GM12878 (cell line): ENCODE measurements at regions not wholly inside any gene's neighbourhood (a gene's known extent, or its start where the extent isn't known, plus 50 kb on each side); places are given as distances from the start of the nearest gene placed in this dataset.

ENCODE experiments used
- ATAC-seq: fragments of 200-7000 bp; cut with Tn5 transposase; 3 replicates; pipeline ENCODE4 v1.9.1; 2020; ENCODE audit warnings: mild to moderate bottlenecking, moderate library complexity
- BruUV-seq: library from RNA; stranded (reverse); fragments of 400-500 nt; replicated peaks from 2 replicates; lab custom pipeline; 2021; lab: Mats Ljungman, UMichigan
- CTCF ChIA-PET: fragments of 300-600 bp; sonication (Branson Sonifier 250); formaldehyde crosslinking; extraction: SDS; loops from one replicate; lab custom pipeline; 2021; ENCODE audit warnings: inconsistent platforms; lab: Yijun Ruan, JAX
- POLR2A ChIA-PET: fragments of 350-600 bp; formaldehyde crosslinking; extraction: SDS; loops from one replicate; lab custom pipeline; 2021; ENCODE audit warnings: inconsistent platforms; lab: Charles Lee
- RAD21 ChIA-PET: fragments of 300-600 bp; sonication (Branson Sonifier 250); formaldehyde crosslinking; loops from one replicate; lab custom pipeline; 2023; ENCODE audit warnings: antibody characterized with exemption; ENCODE audit not compliant: unreplicated experiment; lab: Charles Lee
- SMC1A ChIA-PET: fragments of 300-600 bp; sonication (Branson Sonifier 250); formaldehyde crosslinking; loops from one replicate; lab custom pipeline; 2023; ENCODE audit not compliant: unreplicated experiment, uncharacterized antibody; lab: Charles Lee
- DNase-seq: peaks from one replicate; pipeline ENCODE4 v3.0.0-alpha.2; 2011; ENCODE audit warnings: low read depth, low spot score
- FAIRE-seq: peaks from 3 replicates; lab custom pipeline; 2011; peaks lifted over from hg19 to GRCh38; lab: Jason Lieb, UNC
- H2AFZ ChIP-seq: 2 replicates; pipeline ENCODE4 v1.6.0; 2011; ENCODE audit warnings: low read depth, low read length, control low read depth; ENCODE audit not compliant: control insufficient read depth
- H3K27ac ChIP-seq: 2 replicates; pipeline ENCODE4 v1.5.1; 2011; ENCODE audit warnings: control low read depth; ENCODE audit not compliant: control insufficient read depth, insufficient read depth
- H3K27me3 ChIP-seq, 2 experiments: replicated peaks in 1 of 2; 2 replicates each; pipeline versions ENCODE4 v1.6.0 to v1.6.1; 2011; ENCODE audit warnings: low read length in 1 of 2; ENCODE audit not compliant: control insufficient read depth in 2 of 2, insufficient read depth in 2 of 2
- H3K36me3 ChIP-seq, 2 experiments: 2 replicates each; pipeline ENCODE4 v1.5.1; 2011; ENCODE audit warnings: low read length in 1 of 2; ENCODE audit not compliant: control insufficient read depth in 2 of 2, insufficient read depth in 2 of 2
- H3K4me1 ChIP-seq: 2 replicates; pipeline ENCODE4 v1.6.1; 2011; ENCODE audit warnings: mild to moderate bottlenecking, low read length, moderate library complexity, mixed read lengths; ENCODE audit not compliant: control insufficient read depth, insufficient read depth
- H3K4me2 ChIP-seq: 2 replicates; pipeline ENCODE4 v1.6.0; 2011; ENCODE audit warnings: control low read depth; ENCODE audit not compliant: control insufficient read depth, insufficient read depth
- H3K4me3 ChIP-seq: fragments of 200-600 bp; sonication (generic); 2 replicates; pipeline ENCODE4 v1.5.1; 2016
- H3K79me2 ChIP-seq: 2 replicates; pipeline ENCODE4 v1.6.0; 2011; ENCODE audit warnings: low read length; ENCODE audit not compliant: control insufficient read depth, insufficient read depth
- H3K9ac ChIP-seq: 2 replicates; pipeline ENCODE4 v1.8.0; 2011; ENCODE audit warnings: low read length, control low read depth, mixed read lengths; ENCODE audit not compliant: control insufficient read depth, insufficient read depth
- H3K9me3 ChIP-seq: replicated peaks from 3 replicates; pipeline ENCODE4 v1.5.1; 2011; ENCODE audit warnings: mild to moderate bottlenecking, low read length; ENCODE audit not compliant: control insufficient read depth, insufficient read depth
- H4K20me1 ChIP-seq: 2 replicates; pipeline ENCODE4 v1.6.0; 2011; ENCODE audit not compliant: control insufficient read depth, insufficient read depth
- CEBPZ ChIP-seq: fragments of 150-350 bp; IDR thresholded peaks from 2 replicates; pipeline ENCODE4 v1.6.1; 2016; ENCODE audit warnings: low read depth, low read length
- CREM ChIP-seq: IDR thresholded peaks from 2 replicates; pipeline ENCODE4 v1.6.1; 2014; ENCODE audit warnings: antibody characterized with exemption, low read depth
- E2F8 ChIP-seq: fragments of 450-650 bp; IDR thresholded peaks from 2 replicates; pipeline ENCODE4 v1.6.1; 2018; ENCODE audit warnings: mild to moderate bottlenecking, low read depth, moderate library complexity; ENCODE audit not compliant: partially characterized antibody
- EGR1 ChIP-seq, 2 experiments: IDR thresholded peaks; 1 replicate in 1 of 2; 2 replicates in 1 of 2; pipeline ENCODE4 v1.6.1; 2011 to 2012; ENCODE audit warnings: low read depth in 2 of 2, low read length in 2 of 2, borderline replicate concordance in 1 of 2, mild to moderate bottlenecking in 1 of 2, moderate library complexity in 1 of 2
- HDAC6 ChIP-seq: fragments of 200-600 bp; sonication (generic); IDR thresholded peaks from one replicate; pipeline ENCODE4 v1.8.0; 2017; ENCODE audit warnings: antibody characterized with exemption; ENCODE audit not compliant: unreplicated experiment
- IKZF2 ChIP-seq, 2 experiments: fragments of 450-650 bp; IDR thresholded peaks; 2 replicates each; pipeline ENCODE4 v1.6.1; 2017; ENCODE audit warnings: mild to moderate bottlenecking in 2 of 2, moderate library complexity in 2 of 2
- POLR2AphosphoS5 ChIP-seq: IDR thresholded peaks from 2 replicates; pipeline ENCODE4 v1.6.1; 2011; ENCODE audit warnings: mild to moderate bottlenecking, low read length, inconsistent platforms
- RELB ChIP-seq: fragments of 450-650 bp; IDR thresholded peaks from 2 replicates; pipeline ENCODE4 v1.6.1; 2017; ENCODE audit warnings: low read depth, mild to moderate bottlenecking, moderate library complexity
- REST ChIP-seq: IDR thresholded peaks from 2 replicates; pipeline ENCODE4 v1.6.1; 2012; ENCODE audit warnings: mild to moderate bottlenecking, low read depth, low read length
- SREBF2 ChIP-seq: IDR thresholded peaks from 2 replicates; pipeline ENCODE4 v1.6.1; 2012; ENCODE audit warnings: mild to moderate bottlenecking, low read length
- STAT3 ChIP-seq: IDR thresholded peaks from 2 replicates; pipeline ENCODE4 v1.6.1; 2011; ENCODE audit warnings: low read depth, low read length, improper control_type of control experiment
- SUPT20H ChIP-seq: IDR thresholded peaks from 2 replicates; pipeline ENCODE4 v1.6.1; 2011; ENCODE audit warnings: low read depth, mild to moderate bottlenecking, low read length, moderate library complexity, borderline replicate concordance; ENCODE audit not compliant: control insufficient read depth
- WGBS: methylation state at CpG from one replicate; pipeline ENCODE4 v1.1.6; 2016; ENCODE audit warnings: low lambda C conversion rate; ENCODE audit not compliant: insufficient replicate concordance, insufficient coverage; ENCODE audit errors: missing lambda C conversion rate; 5-methylcytosine and 5-hydroxymethylcytosine counted together
- in situ Hi-C: fragments of 300-500 bp; cut with MboI; formaldehyde crosslinking; loops from 9 replicates; pipeline ENCODE4 v1.14.3; 2018; ENCODE audit warnings: mixed read lengths
- intact Hi-C: fragments of 100-400 bp; cut with micrococcal nuclease; formaldehyde crosslinking; loops from one replicate; pipeline ENCODE4 v1.14.2; 2022; ENCODE audit not compliant: unreplicated experiment

GRCh38 chr11:121369366-121369765 is 76.8 kb downstream of the SC5D start:
- ChIA-PET RAD21 (interaction anchor here (1.1 to 6.6 kb wide), 13 partner anchors 10 to 222 kb away, joined by 3 to 92 read pairs (median 8); no protein-coding TSS in a partner anchor), CTCF (interaction anchor here (0.6 to 2.6 kb wide), 10 partner anchors 10 to 227 kb away, joined by 3 to 12 read pairs (median 4); no protein-coding TSS in a partner anchor), POLR2A (interaction anchor here (0.6 to 1.8 kb wide), 6 partner anchors 16 to 56 kb away, joined by 3 to 9 read pairs (median 3); no protein-coding TSS in a partner anchor), SMC1A (interaction anchor here (0.9 to 12.9 kb wide), 12 partner anchors 10 to 222 kb away, joined by 3 to 338 read pairs (median 44); partner anchors contain the start of genes SORL1 and SORL1-AS1)
- DNase-seq, result no peak
- FAIRE-seq, result no peak
- H3K9me3 ChIP-seq, result peaks cover 4% of the 10 kb centered on the region
- H4K20me1 ChIP-seq, result no peaks in the 10 kb centered on the region
- 78% methylated on average over 3 of the region's 3 CpGs for WGBS
- H2AFZ ChIP-seq, result peak overlapping the region; percentile 25; the same call in 1 of the 2 replicates
- peak overlapping the region; percentile 85 for H3K27ac ChIP-seq
- H3K4me3 ChIP-seq, result no peak overlapping the region
- peaks cover 62% of the 10 kb centered on the region for H3K4me1 ChIP-seq
- no TSS peak for BruUV-seq
- no peak for ATAC-seq
- no peak overlapping the region for H3K4me2 ChIP-seq
- H3K9ac ChIP-seq, result no peak overlapping the region
- H3K27me3 ChIP-seq, result no peaks in the 10 kb centered on the region
- intact Hi-C loops (loop anchor here (5.0 kb wide), 3 partner anchors 42 to 132 kb away; no protein-coding TSS in a partner anchor), in situ Hi-C loops (no loop called here)
- no peaks in the 10 kb centered on the region for H3K36me3 ChIP-seq
- H3K79me2 ChIP-seq, result no peaks in the 10 kb centered on the region
- no peak for TF ChIP-seq RELB
- no peak for TF ChIP-seq SUPT20H
- TF ChIP-seq EGR1 (IDR thresholded peaks at IDR 0.05; ENCODE audit: borderline replicate concordance in 1 of 2, low read depth in 2 of 2, low read length in 2 of 2), result no peak
- no peak for TF ChIP-seq CREM
- no peak for TF ChIP-seq E2F8
- TF ChIP-seq HDAC6, result no peak
- no peak for TF ChIP-seq POLR2AphosphoS5
- TF ChIP-seq SREBF2, result no peak
- TF ChIP-seq STAT3, result no peak
- TF ChIP-seq IKZF2 (IDR thresholded peaks at IDR 0.05), result no peak
- TF ChIP-seq REST, result no peak
- no peak for TF ChIP-seq CEBPZ
